ENCODE measurements at regions not wholly inside any gene's neighbourhood (a gene's known extent, or its start where the extent isn't known, plus 50 kb on each side); places are given as distances from the start of the nearest gene placed in this dataset.
"Not testable (repeated sequence)": the region's sequence is repeated elsewhere in the genome, so short reads cannot be mapped to it uniquely, and the experiment has no call there.

DNA sequence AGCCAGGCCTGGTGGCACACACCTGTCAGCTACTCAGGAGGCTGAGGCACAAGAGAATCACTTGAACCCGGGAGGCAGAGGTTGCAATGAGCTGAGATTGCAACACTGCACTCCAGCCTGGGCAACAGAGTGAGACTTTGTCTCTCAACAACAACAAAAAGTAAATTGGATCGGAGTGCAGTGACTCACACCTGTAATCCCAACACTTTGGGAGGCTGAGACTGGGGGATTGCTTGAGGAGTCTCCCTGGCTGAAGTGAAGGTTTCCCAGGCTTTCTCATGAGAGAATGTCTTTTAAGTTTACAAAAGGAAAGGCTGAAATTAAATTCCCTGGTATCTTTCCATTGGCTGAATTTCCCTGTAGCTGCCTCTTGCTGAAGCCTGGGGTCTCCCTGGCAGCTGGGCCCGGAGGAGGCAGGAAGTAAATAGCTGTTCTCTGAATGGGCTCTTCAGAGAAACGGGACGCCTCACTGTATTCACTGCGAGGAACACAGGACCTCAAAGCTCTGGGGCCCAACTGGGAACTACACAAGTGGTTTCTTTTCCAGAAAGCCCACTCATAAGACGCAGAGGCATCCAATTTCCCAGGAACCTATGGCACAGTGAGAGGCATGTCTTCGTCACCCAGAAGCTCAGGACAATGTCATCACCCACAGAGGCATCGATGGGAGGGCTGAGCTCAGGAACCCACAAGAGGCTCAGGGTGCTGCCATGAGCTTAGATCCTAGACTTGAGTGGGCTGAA lies 77.4 kb upstream of the SMURF2 start:
- no peak for TF ChIP-seq EZH2 (IDR thresholded peaks at IDR 0.05; ENCODE audit: borderline replicate concordance, low read length)
- TF ChIP-seq, protein P1, sequence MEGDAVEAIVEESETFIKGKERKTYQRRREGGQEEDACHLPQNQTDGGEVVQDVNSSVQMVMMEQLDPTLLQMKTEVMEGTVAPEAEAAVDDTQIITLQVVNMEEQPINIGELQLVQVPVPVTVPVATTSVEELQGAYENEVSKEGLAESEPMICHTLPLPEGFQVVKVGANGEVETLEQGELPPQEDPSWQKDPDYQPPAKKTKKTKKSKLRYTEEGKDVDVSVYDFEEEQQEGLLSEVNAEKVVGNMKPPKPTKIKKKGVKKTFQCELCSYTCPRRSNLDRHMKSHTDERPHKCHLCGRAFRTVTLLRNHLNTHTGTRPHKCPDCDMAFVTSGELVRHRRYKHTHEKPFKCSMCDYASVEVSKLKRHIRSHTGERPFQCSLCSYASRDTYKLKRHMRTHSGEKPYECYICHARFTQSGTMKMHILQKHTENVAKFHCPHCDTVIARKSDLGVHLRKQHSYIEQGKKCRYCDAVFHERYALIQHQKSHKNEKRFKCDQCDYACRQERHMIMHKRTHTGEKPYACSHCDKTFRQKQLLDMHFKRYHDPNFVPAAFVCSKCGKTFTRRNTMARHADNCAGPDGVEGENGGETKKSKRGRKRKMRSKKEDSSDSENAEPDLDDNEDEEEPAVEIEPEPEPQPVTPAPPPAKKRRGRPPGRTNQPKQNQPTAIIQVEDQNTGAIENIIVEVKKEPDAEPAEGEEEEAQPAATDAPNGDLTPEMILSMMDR (IDR thresholded peaks at IDR 0.05; ENCODE audit: low read length): no peak
- Histone ChIP-seq H3K4me2 (ENCODE audit: low read length) (no peak overlapping the region), H2AFZ (ENCODE audit: low read length) (no peak overlapping the region), H3F3A (ENCODE audit: insufficient read depth, low read length) (no peaks in the 10 kb centered on the region), H3K4me3 (ENCODE audit: low read depth, low read length, poor library complexity, severe bottlenecking) (no peak overlapping the region), H3K27ac (ENCODE audit: low read depth, low read length, poor library complexity, severe bottlenecking) (no peak overlapping the region), H3K36me3 (ENCODE audit: insufficient read depth, low read length) (no peaks in the 10 kb centered on the region), H3K9me3 (ENCODE audit: low read length) (no peaks in the 10 kb centered on the region), H3K9me2 (ENCODE audit: low read depth, low read length) (no peaks in the 10 kb centered on the region), H3K9ac (ENCODE audit: low read length) (no peak overlapping the region), H4K20me1 (ENCODE audit: insufficient read depth, low read length) (no peaks in the 10 kb centered on the region), H3K27me3 (ENCODE audit: insufficient read depth, low read length) (no peaks in the 10 kb centered on the region), H3K79me2 (ENCODE audit: insufficient read depth, low read length) (no peaks in the 10 kb centered on the region), H3K4me1 (ENCODE audit: insufficient read depth, low read length, severe bottlenecking) (no peaks in the 10 kb centered on the region)

DNA sequence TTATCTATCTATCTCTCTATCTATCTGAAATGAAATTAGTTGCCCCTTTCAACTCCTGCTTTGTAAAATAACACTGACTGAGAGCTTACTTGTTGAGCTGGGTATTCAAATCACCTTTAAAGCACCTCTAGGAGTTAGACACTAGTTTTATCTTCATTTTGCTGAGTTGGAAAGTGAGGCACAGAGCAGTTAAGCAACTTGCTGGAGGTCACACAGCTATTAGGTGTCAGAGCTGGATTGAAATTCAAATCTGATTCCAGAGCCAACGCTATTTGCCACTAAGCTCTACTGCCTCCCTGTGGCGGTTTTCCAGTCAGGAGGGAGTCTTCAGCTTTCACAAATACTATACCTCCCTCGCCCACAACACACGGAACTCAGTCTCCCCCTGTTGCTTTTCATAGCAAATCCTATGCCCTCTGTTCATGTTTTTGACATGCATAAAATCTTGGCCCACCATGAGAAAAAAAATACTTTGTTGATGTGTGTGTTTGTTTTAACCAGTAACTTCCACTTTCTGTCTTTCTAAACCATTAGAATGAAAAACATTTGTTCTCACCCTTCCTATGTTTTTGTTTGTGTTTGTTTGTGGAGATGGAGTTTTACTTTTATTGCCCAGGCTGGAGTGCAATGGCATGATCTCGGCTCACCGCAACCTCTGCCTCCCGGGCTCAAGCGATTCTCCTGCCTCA lies 74.8 kb upstream of the SMURF2 start:
- Histone ChIP-seq H3K4me2 (ENCODE audit: low read length) (no peak overlapping the region), H3K4me3 (ENCODE audit: low read depth, low read length, poor library complexity, severe bottlenecking) (no peak overlapping the region), H3K9ac (ENCODE audit: low read length) (no peak overlapping the region), H3K36me3 (ENCODE audit: insufficient read depth, low read length) (no peaks in the 10 kb centered on the region), H2AFZ (ENCODE audit: low read length) (no peak overlapping the region), H3K27me3 (ENCODE audit: insufficient read depth, low read length) (no peaks in the 10 kb centered on the region), H3K27ac (ENCODE audit: low read depth, low read length, poor library complexity, severe bottlenecking) (no peak overlapping the region), H3K9me2 (ENCODE audit: low read depth, low read length) (no peaks in the 10 kb centered on the region), H3F3A (ENCODE audit: insufficient read depth, low read length) (no peaks in the 10 kb centered on the region), H3K9me3 (ENCODE audit: low read length) (no peaks in the 10 kb centered on the region), H3K79me2 (ENCODE audit: insufficient read depth, low read length) (no peaks in the 10 kb centered on the region), H3K4me1 (ENCODE audit: insufficient read depth, low read length, severe bottlenecking) (no peaks in the 10 kb centered on the region), H4K20me1 (ENCODE audit: insufficient read depth, low read length) (no peaks in the 10 kb centered on the region)
- TF ChIP-seq, protein P1 (IDR thresholded peaks at IDR 0.05; ENCODE audit: low read length): peak; percentile 58
- TF ChIP-seq EZH2 (IDR thresholded peaks at IDR 0.05; ENCODE audit: borderline replicate concordance, low read length): no peak

DNA sequence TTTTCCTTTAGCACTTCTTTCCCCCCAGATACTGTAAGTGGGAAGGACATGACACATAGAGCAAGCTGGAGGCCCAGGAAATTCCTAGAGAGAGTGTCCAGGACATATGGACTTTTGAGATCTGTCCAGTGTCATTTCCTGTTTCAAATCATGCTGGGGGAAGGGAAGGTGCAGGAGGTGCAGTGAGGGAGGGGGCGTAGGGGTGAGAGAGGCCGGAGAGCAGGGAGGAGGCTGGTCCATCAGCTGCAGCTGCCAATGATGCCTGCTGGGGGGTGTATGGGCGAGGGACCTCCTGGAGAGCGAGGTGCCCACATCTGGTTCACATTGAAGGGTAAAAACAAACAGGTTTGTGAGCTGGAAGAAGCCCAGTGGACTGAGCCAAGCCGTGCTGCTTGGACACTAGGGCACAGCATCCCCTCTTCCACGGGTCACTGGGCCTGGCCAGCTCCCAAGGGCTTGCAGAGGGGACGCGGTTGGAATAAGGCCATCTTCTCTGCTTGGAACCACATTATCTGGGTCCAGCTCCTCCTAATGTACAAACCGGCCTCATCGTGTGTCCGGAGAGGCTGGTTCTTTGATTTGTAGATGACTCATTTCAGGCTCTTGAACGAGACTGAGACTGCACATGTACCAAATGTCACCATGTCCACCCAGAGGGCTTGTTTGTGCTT lies 70.4 kb upstream of the SMURF2 start:
- Histone ChIP-seq H4K20me1 (ENCODE audit: insufficient read depth, low read length) (no peaks in the 10 kb centered on the region), H3F3A (ENCODE audit: insufficient read depth, low read length) (no peaks in the 10 kb centered on the region)

DNA sequence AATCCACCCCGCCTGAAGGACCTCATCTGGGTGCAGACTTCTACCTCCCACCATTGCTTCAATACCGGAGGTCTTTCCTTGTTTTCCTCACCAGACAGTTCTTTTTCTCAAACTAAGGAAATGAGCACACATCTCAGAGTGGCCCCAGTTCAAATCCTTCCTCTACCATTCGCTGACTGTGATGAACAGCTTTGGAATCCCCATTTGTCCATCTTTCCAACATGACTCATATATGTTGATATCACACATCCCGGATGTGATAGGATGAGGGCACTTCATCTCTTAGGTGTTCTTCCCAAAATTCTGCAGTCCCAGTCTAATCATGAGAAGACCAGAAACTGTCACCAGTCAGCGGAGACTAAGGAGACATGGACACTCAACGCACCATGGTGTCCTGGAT lies 67.9 kb upstream of the SMURF2 start:
- not testable (repeated sequence) for H3K79me2 ChIP-seq (ENCODE audit: insufficient read depth, low read length); H3F3A ChIP-seq (ENCODE audit: insufficient read depth, low read length); H3K4me3 ChIP-seq (ENCODE audit: low read depth, low read length, poor library complexity, severe bottlenecking); H3K36me3 ChIP-seq (ENCODE audit: insufficient read depth, low read length); H3K9me3 ChIP-seq (ENCODE audit: low read length); H4K20me1 ChIP-seq (ENCODE audit: insufficient read depth, low read length); H3K27me3 ChIP-seq (ENCODE audit: insufficient read depth, low read length); H3K27ac ChIP-seq (ENCODE audit: low read depth, low read length, poor library complexity, severe bottlenecking); H3K9ac ChIP-seq (ENCODE audit: low read length); H2AFZ ChIP-seq (ENCODE audit: low read length); H3K4me1 ChIP-seq (ENCODE audit: insufficient read depth, low read length, severe bottlenecking); H3K9me2 ChIP-seq (ENCODE audit: low read depth, low read length); H3K4me2 ChIP-seq (ENCODE audit: low read length)

More for the DNA sequence above, 70.4 kb upstream of the SMURF2 start:
- TF ChIP-seq EZH2 (IDR thresholded peaks at IDR 0.05; ENCODE audit: borderline replicate concordance, low read length): no peak
- TF ChIP-seq, protein P1 (IDR thresholded peaks at IDR 0.05; ENCODE audit: low read length): no peak
- no peaks in the 10 kb centered on the region for H3K9me3 ChIP-seq (ENCODE audit: low read length)
- no peak overlapping the region for H3K4me3 ChIP-seq (ENCODE audit: low read depth, low read length, poor library complexity, severe bottlenecking)
- H3K36me3 ChIP-seq (ENCODE audit: insufficient read depth, low read length): no peaks in the 10 kb centered on the region
- H3K79me2 ChIP-seq (ENCODE audit: insufficient read depth, low read length): no peaks in the 10 kb centered on the region
- H3K9me2 ChIP-seq (ENCODE audit: low read depth, low read length): no peaks in the 10 kb centered on the region
- no peaks in the 10 kb centered on the region for H3K27me3 ChIP-seq (ENCODE audit: insufficient read depth, low read length)
- no peak overlapping the region for H3K9ac ChIP-seq (ENCODE audit: low read length)
- no peaks in the 10 kb centered on the region for H3K4me1 ChIP-seq (ENCODE audit: insufficient read depth, low read length, severe bottlenecking)
- no peak overlapping the region for H3K4me2 ChIP-seq (ENCODE audit: low read length)
- H2AFZ ChIP-seq (ENCODE audit: low read length): no peak overlapping the region
- H3K27ac ChIP-seq (ENCODE audit: low read depth, low read length, poor library complexity, severe bottlenecking): no peak overlapping the region
